OCI-LY1 (cell line): ENCODE measurements at regions not wholly inside any gene's neighbourhood (a gene's known extent, or its start where the extent isn't known, plus 50 kb on each side); places are given as distances from the start of the nearest gene placed in this dataset.

Experiments
- H2AFZ ChIP-seq: fragments of 200-600 bp; sonication (generic), shearing (Covaris generic); 2 replicates; pipeline ENCODE4 v1.6.0; 2014; ENCODE audit warnings: antibody characterized with exemption, mild to moderate bottlenecking, low read length
- H3F3A ChIP-seq: fragments of 200-600 bp; sonication (generic), shearing (Covaris generic); 2 replicates; pipeline ENCODE4 v1.6.0; 2014; ENCODE audit warnings: mild to moderate bottlenecking, antibody characterized with exemption, low read length, moderate library complexity; ENCODE audit not compliant: insufficient read depth
- H3K27ac ChIP-seq: fragments of 200-600 bp; sonication (generic); 2 replicates; pipeline ENCODE4 v1.5.1; 2014; ENCODE audit warnings: low read length, mixed run types, mild to moderate bottlenecking, low read depth; ENCODE audit not compliant: poor library complexity, severe bottlenecking
- H3K27me3 ChIP-seq: fragments of 200-600 bp; sonication (generic); 2 replicates; pipeline ENCODE4 v1.6.0; 2014; ENCODE audit warnings: antibody characterized with exemption, mild to moderate bottlenecking, low read length, moderate library complexity; ENCODE audit not compliant: insufficient read depth
- H3K36me3 ChIP-seq: fragments of 200-600 bp; sonication (generic); 2 replicates; pipeline ENCODE4 v1.6.1; 2014; ENCODE audit warnings: mild to moderate bottlenecking, antibody characterized with exemption, low read length, moderate library complexity, mixed read lengths; ENCODE audit not compliant: insufficient read depth
- H3K4me1 ChIP-seq: fragments of 200-600 bp; sonication (generic); 2 replicates; pipeline ENCODE4 v1.5.1; 2014; ENCODE audit warnings: mild to moderate bottlenecking, low read length, moderate library complexity; ENCODE audit not compliant: insufficient read depth, severe bottlenecking
- H3K4me2 ChIP-seq: fragments of 200-600 bp; sonication (generic), shearing (Covaris generic); 2 replicates; pipeline ENCODE4 v1.6.1; 2014; ENCODE audit warnings: low read length
- H3K4me3 ChIP-seq: fragments of 200-600 bp; sonication (generic); 2 replicates; pipeline ENCODE4 v1.5.1; 2014; ENCODE audit warnings: low read length, low read depth, mild to moderate bottlenecking, mixed read lengths; ENCODE audit not compliant: poor library complexity, severe bottlenecking
- H3K79me2 ChIP-seq: fragments of 200-600 bp; shearing (Covaris generic); 2 replicates; pipeline ENCODE4 v1.6.1; 2016; ENCODE audit warnings: mixed run types, low read length, mixed read lengths; ENCODE audit not compliant: insufficient read depth
- H3K9ac ChIP-seq: fragments of 200-600 bp; sonication (generic), shearing (Covaris generic); 2 replicates; pipeline ENCODE4 v1.6.1; 2014; ENCODE audit warnings: mild to moderate bottlenecking, low read length, mixed read lengths
- H3K9me2 ChIP-seq: fragments of 200-600 bp; sonication (generic), shearing (Covaris generic); 2 replicates; pipeline ENCODE4 v1.6.1; 2014; ENCODE audit warnings: low read depth, mild to moderate bottlenecking, low read length, mixed read lengths
- H3K9me3 ChIP-seq: fragments of 200-600 bp; shearing (Covaris generic); 2 replicates; pipeline ENCODE4 v1.6.1; 2014; ENCODE audit warnings: low read length, mixed read lengths
- H4K20me1 ChIP-seq: fragments of 200-600 bp; sonication (generic), shearing (Covaris generic); 2 replicates; pipeline ENCODE4 v1.6.0; 2016; ENCODE audit warnings: mild to moderate bottlenecking, low read length; ENCODE audit not compliant: insufficient read depth
- EZH2 ChIP-seq: fragments of 200-600 bp; sonication (generic), shearing (Covaris generic); IDR thresholded peaks from 2 replicates; pipeline ENCODE4 v1.8.0; 2017; ENCODE audit warnings: borderline replicate concordance, mixed run types, mild to moderate bottlenecking, antibody characterized with exemption, low read length, moderate library complexity, mixed read lengths
- TF ChIP-seq, protein P1 (sequence below): fragments of 200-600 bp; sonication (generic), shearing (Covaris generic); IDR thresholded peaks from 2 replicates; pipeline ENCODE4 v1.5.1; 2017; ENCODE audit warnings: mild to moderate bottlenecking, antibody characterized with exemption, low read length, moderate library complexity, mixed read lengths

DNA sequence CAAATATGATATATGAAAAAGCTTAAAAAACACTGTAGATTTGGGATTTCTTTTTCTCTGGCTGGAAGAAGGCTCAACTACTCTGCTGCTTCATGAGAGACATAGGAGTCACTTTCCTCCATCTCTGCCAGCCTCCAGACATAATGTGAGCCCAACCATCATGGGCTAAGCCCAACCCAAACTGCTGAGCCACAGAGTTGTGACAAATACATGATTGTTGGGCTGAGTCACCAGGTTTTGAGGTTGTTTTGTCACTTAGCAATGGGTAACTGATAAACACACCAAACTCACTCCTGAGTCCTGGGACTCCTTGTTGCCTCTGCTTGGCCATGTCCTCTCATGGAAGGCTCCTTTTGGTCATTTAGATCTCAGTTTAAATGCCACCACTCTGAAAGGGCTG lies 381.8 kb upstream of the FZD8 start:
- Histone ChIP-seq H2AFZ (no peak overlapping the region), H3K27me3 (no peaks in the 10 kb centered on the region)

DNA sequence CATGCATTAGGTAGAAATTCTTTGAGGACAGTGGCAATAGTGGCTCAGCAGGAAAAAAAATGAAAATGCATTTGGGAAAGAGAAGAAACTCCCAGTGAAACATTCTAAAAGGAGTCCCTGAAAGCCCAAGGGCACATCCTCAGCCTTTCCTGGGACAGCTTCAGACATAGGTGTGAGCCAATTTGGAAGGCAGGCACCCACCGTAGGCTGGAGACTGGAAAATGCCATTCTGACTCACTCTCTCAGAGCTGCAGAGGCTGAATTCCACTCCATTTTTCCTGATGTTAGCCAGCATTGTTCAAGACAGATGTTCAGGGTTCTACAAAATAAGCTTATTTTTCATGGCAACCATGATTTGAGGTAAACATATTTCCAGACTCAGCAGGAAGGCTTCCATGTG lies 379.0 kb upstream of the FZD8 start:
- Histone ChIP-seq H3K27ac (no peak overlapping the region), H3K4me1 (no peaks in the 10 kb centered on the region), H3K9ac (no peak overlapping the region), H2AFZ (no peak overlapping the region), H3F3A (no peaks in the 10 kb centered on the region), H3K4me3 (no peak overlapping the region), H3K9me3 (no peaks in the 10 kb centered on the region), H4K20me1 (no peaks in the 10 kb centered on the region), H3K79me2 (no peaks in the 10 kb centered on the region), H3K27me3 (no peaks in the 10 kb centered on the region), H3K4me2 (no peak overlapping the region), H3K36me3 (no peaks in the 10 kb centered on the region), H3K9me2 (no peaks in the 10 kb centered on the region)
- TF ChIP-seq, protein P1, sequence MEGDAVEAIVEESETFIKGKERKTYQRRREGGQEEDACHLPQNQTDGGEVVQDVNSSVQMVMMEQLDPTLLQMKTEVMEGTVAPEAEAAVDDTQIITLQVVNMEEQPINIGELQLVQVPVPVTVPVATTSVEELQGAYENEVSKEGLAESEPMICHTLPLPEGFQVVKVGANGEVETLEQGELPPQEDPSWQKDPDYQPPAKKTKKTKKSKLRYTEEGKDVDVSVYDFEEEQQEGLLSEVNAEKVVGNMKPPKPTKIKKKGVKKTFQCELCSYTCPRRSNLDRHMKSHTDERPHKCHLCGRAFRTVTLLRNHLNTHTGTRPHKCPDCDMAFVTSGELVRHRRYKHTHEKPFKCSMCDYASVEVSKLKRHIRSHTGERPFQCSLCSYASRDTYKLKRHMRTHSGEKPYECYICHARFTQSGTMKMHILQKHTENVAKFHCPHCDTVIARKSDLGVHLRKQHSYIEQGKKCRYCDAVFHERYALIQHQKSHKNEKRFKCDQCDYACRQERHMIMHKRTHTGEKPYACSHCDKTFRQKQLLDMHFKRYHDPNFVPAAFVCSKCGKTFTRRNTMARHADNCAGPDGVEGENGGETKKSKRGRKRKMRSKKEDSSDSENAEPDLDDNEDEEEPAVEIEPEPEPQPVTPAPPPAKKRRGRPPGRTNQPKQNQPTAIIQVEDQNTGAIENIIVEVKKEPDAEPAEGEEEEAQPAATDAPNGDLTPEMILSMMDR, result no peak
- no peak for TF ChIP-seq EZH2

More for the DNA sequence above, 381.8 kb upstream of the FZD8 start:
- Histone ChIP-seq H3F3A (no peaks in the 10 kb centered on the region), H3K27ac (no peak overlapping the region), H3K4me1 (no peaks in the 10 kb centered on the region), H3K36me3 (no peaks in the 10 kb centered on the region), H3K9me3 (no peaks in the 10 kb centered on the region), H3K4me2 (no peak overlapping the region), H3K4me3 (no peak overlapping the region), H4K20me1 (no peaks in the 10 kb centered on the region), H3K79me2 (no peaks in the 10 kb centered on the region), H3K9me2 (no peaks in the 10 kb centered on the region), H3K9ac (no peak overlapping the region)
- TF ChIP-seq, protein P1, result no peak
- no peak for TF ChIP-seq EZH2

DNA sequence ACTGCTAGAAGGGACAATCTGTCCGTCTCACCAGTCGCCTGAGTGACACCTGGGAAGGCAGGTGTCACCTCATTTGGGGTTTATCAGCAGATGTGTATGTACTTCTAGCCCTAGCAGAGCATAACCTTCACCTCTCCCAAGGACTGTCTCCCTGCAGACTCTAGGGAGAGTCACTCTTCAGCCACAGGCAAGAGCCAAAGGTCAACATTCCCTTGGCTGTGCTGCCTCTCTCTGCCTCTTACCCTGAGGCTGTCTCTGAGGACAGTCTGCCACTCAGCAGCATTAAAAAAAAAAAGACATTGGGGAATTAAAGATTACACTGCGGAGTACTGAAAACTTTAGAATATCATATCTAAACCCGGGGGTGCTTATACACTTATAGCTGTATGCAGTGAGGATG lies 377.7 kb upstream of the FZD8 start:
- Histone ChIP-seq H3K79me2 (no peaks in the 10 kb centered on the region), H3K4me2 (no peak overlapping the region), H3K4me3 (no peak overlapping the region), H3K9me3 (no peaks in the 10 kb centered on the region), H3K9me2 (no peaks in the 10 kb centered on the region), H2AFZ (no peak overlapping the region), H3K27ac (no peak overlapping the region), H3K9ac (no peak overlapping the region), H3K36me3 (no peaks in the 10 kb centered on the region), H3K4me1 (no peaks in the 10 kb centered on the region), H4K20me1 (no peaks in the 10 kb centered on the region), H3K27me3 (no peaks in the 10 kb centered on the region), H3F3A (no peaks in the 10 kb centered on the region)
- TF ChIP-seq, protein P1, result no peak
- TF ChIP-seq EZH2, result no peak
